Ovary (tissue), 7 donors: ENCODE measurements at regions not wholly inside any gene's neighbourhood (a gene's known extent, or its start where the extent isn't known, plus 50 kb on each side); places are given as distances from the start of the nearest gene placed in this dataset.

ENCODE experiments used
- DNase-seq, 5 donors: peaks; one replicate each; pipeline ENCODE4 v3.0.0-alpha.2; 2019 to 2020
- H3K27ac ChIP-seq, 2 donors: fragments of 200-600 bp; one replicate each; pipeline versions ENCODE4 v1.5.1 to v1.8.0; 2019 to 2022
- H3K27me3 ChIP-seq: fragments of 200-600 bp; one replicate; pipeline ENCODE4 v1.8.0; 2022
- H3K36me3 ChIP-seq: fragments of 200-600 bp; sonication (generic); one replicate; pipeline ENCODE4 v1.5.1; 2019
- H3K4me1 ChIP-seq: one replicate; pipeline ENCODE4 v1.8.1; 2013; ENCODE audit warnings: mild to moderate bottlenecking, moderate library complexity; ENCODE audit not compliant: insufficient read depth
- H3K4me3 ChIP-seq: fragments of 200-600 bp; sonication (generic); one replicate; pipeline ENCODE4 v1.5.1; 2017
- H3K9me3 ChIP-seq, 2 donors: fragments of 200-600 bp in 1 of 2; sonication (generic) in 1 of 2; one replicate each; pipeline versions ENCODE4 v1.5.1 to v1.8.1; 2013 to 2019; ENCODE audit warnings: mild to moderate bottlenecking in 1 of 2, moderate library complexity in 1 of 2
- CTCF ChIP-seq, 3 donors: fragments of 450-650 bp in 2 of 3; fragments of 200-600 bp in 1 of 3; IDR thresholded peaks; one replicate each; pipeline versions ENCODE4 v1.5.1 to v1.8.0; 2016 to 2022; ENCODE audit warnings: antibody characterized with exemption in 3 of 3, mild to moderate bottlenecking in 1 of 3
- EP300 ChIP-seq: sonication (generic); formaldehyde crosslinking; IDR thresholded peaks from one replicate; pipeline ENCODE4 v1.6.1; 2017; ENCODE audit warnings: antibody characterized with exemption
- POLR2A ChIP-seq: fragments of 450-650 bp; IDR thresholded peaks from one replicate; pipeline ENCODE4 v1.6.1; 2017; ENCODE audit warnings: antibody characterized with exemption, mild to moderate bottlenecking, moderate library complexity
- WGBS, 3 donors: extraction: QIAGEN DNeasy Blood & Tissue Kit in 1 of 3; methylation state at CpG; one replicate each; pipeline versions ENCODE4 v1.1.5 to v1.1.7; 2013 to 2017; 5-methylcytosine and 5-hydroxymethylcytosine counted together
- intact Hi-C, 4 donors: fragments of 100-400 bp; cut with DNase I; formaldehyde crosslinking; loops; one replicate each; pipeline versions ENCODE4 v1.11.0 to v1.15.1; 2022 to 2023
- donor health status: DM: no; HTN: no; CAD: no; lungs with moderate emphysema.
- donor health status: DM: no; HTN: no; CAD: no.
- donor health status: Bipolar disorder and iron deficiency.
- donor health status: DM: no; HTN: no; CAD: no.
- donor health status: DM: yes; HTN: yes; CAD: no.

GRCh38 chr12:58443273-58443980 lies 476.9 kb downstream of the LRIG3 start:
- intact Hi-C loops = no loop called here
- Histone ChIP-seq H3K27ac (no peak overlapping the region), H3K27me3 (no peaks in the 10 kb centered on the region), H3K9me3 (no peaks in the 10 kb centered on the region), H3K4me3 (no peak overlapping the region), H3K4me1 (no peaks in the 10 kb centered on the region), H3K36me3 (no peaks in the 10 kb centered on the region)
- TF ChIP-seq EP300 = no peak
- no peak for TF ChIP-seq POLR2A
- no peak for TF ChIP-seq CTCF (IDR thresholded peaks at IDR 0.05)
- DNase-seq = no peak

GRCh38 chr12:58443981-58444371 lies 476.3 kb downstream of the LRIG3 start:
- Histone ChIP-seq H3K27me3 (no peaks in the 10 kb centered on the region), H3K4me3 (no peak overlapping the region), H3K9me3 (no peaks in the 10 kb centered on the region), H3K27ac (no peak overlapping the region), H3K4me1 (no peaks in the 10 kb centered on the region), H3K36me3 (no peaks in the 10 kb centered on the region)
- WGBS, 3 donors = 61 to 74% (median 70%) methylated on average over 8 of the region's 8 CpGs
- intact Hi-C loops = no loop called here
- TF ChIP-seq CTCF (IDR thresholded peaks at IDR 0.05) = no peak
- TF ChIP-seq EP300 = no peak
- TF ChIP-seq POLR2A = no peak
- no peak for DNase-seq

- Histone ChIP-seq H3K27me3 (no peaks in the 10 kb centered on the region), H3K4me1 (no peaks in the 10 kb centered on the region), H3K36me3 (no peaks in the 10 kb centered on the region), H3K4me3 (no peak overlapping the region), H3K9me3 (no peaks in the 10 kb centered on the region), H3K27ac (no peak overlapping the region)
- TF ChIP-seq POLR2A (no peak), CTCF (IDR thresholded peaks at IDR 0.05) (no peak), EP300 (no peak)
- WGBS, 3 donors = 78 to 80% (median 79%) methylated on average over 2 of the region's 2 CpGs
- no peak for DNase-seq
- intact Hi-C loops = no loop called here
These were observed 469.3 kb downstream of the LRIG3 start for GRCh38 chr12:58450868-58451482.

- no peaks in the 10 kb centered on the region for H3K4me1 ChIP-seq
- H3K36me3 ChIP-seq = no peaks in the 10 kb centered on the region
- H3K27me3 ChIP-seq = no peaks in the 10 kb centered on the region
- H3K4me3 ChIP-seq = no peak overlapping the region
- no peaks in the 10 kb centered on the region for H3K9me3 ChIP-seq
- 86 to 93% (median 88%) methylated on average over 2 of the region's 2 CpGs for WGBS, 3 donors
- DNase-seq = no peak
- TF ChIP-seq POLR2A (no peak), EP300 (no peak), CTCF (IDR thresholded peaks at IDR 0.05) (no peak)
- intact Hi-C loops = no loop called here
- H3K27ac ChIP-seq = no peak overlapping the region
These were observed 467.8 kb downstream of the LRIG3 start for GRCh38 chr12:58452546-58452945.
